ENCODE measurements at regions not wholly inside any gene's neighbourhood (a gene's known extent, or its start where the extent isn't known, plus 50 kb on each side); places are given as distances from the start of the nearest gene placed in this dataset.

DNA sequence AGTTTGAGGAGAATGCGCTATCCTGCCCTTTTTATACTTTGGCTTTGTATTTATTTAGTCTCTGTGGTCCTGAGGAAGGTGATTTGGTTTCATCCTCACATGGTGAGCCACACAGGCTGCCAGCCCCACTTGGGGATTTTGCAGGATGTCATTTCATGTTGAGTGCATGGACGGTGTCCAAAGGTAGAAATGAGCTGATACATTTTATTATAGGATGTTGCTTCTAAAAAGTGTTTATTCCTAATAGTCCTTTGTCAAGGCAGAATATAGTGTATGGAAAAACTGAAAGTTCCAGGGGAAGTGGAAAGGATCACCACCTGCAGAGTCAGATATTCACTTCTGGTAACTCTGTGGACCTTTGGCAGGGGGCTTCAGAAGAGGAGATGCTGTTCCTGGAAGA, 434.6 kb downstream of the CD109 start:
- no peak for DNase-seq (ENCODE audit: low spot score)
- Histone ChIP-seq H3K27ac (no peak overlapping the region), H3K4me1 (ENCODE audit: control insufficient read depth in 1 of 2, low read depth in 2 of 2) (no peaks in the 10 kb centered on the region), H3K4me3 (no peak overlapping the region), H3K9me3 (no peaks in the 10 kb centered on the region), H3K36me3 (no peaks in the 10 kb centered on the region), H3K27me3 (replicated peaks; ENCODE audit: insufficient read depth) (no peaks in the 10 kb centered on the region)
- TF ChIP-seq, protein P1, sequence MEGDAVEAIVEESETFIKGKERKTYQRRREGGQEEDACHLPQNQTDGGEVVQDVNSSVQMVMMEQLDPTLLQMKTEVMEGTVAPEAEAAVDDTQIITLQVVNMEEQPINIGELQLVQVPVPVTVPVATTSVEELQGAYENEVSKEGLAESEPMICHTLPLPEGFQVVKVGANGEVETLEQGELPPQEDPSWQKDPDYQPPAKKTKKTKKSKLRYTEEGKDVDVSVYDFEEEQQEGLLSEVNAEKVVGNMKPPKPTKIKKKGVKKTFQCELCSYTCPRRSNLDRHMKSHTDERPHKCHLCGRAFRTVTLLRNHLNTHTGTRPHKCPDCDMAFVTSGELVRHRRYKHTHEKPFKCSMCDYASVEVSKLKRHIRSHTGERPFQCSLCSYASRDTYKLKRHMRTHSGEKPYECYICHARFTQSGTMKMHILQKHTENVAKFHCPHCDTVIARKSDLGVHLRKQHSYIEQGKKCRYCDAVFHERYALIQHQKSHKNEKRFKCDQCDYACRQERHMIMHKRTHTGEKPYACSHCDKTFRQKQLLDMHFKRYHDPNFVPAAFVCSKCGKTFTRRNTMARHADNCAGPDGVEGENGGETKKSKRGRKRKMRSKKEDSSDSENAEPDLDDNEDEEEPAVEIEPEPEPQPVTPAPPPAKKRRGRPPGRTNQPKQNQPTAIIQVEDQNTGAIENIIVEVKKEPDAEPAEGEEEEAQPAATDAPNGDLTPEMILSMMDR (IDR thresholded peaks at IDR 0.05) = no peak
- ATAC-seq (ENCODE audit: insufficient number of reproducible peaks, low FRiP score, low read depth) = no peak

DNA sequence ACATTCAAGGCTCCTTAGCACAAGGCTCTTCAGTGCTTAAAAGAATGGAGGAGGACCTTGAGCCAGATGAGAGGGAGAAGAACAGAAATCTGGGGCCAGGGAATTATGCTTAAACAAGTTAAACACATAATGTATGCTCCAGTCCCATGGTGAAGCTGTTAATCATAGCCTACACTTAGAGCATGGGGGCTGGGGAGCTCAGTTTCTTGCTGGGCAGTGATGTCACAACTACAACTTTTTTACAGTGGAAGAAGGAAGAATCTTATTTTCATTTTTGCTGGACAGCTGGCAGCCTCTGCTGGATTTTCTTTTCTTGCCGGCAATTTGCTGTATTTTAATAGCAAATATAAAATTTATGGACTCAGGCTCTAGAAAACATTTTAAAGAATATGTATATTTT, 432.5 kb downstream of the CD109 start:
- no peak for DNase-seq (ENCODE audit: low spot score)
- no peak for ATAC-seq (ENCODE audit: insufficient number of reproducible peaks, low FRiP score, low read depth)

GRCh38 chr6:74117113-74117512, 421.1 kb downstream of the CD109 start:
- TF ChIP-seq, protein P1 (IDR thresholded peaks at IDR 0.05) = no peak
- no peak for DNase-seq (ENCODE audit: low spot score)
- H3K27me3 ChIP-seq (replicated peaks; ENCODE audit: insufficient read depth) = no peaks in the 10 kb centered on the region
- no peak overlapping the region for H3K4me3 ChIP-seq
- no peaks in the 10 kb centered on the region for H3K4me1 ChIP-seq (ENCODE audit: control insufficient read depth in 1 of 2, low read depth in 2 of 2)
- H3K9me3 ChIP-seq = no peaks in the 10 kb centered on the region
- H3K27ac ChIP-seq = no peak overlapping the region
- H3K36me3 ChIP-seq = no peaks in the 10 kb centered on the region
- ATAC-seq (ENCODE audit: insufficient number of reproducible peaks, low FRiP score, low read depth) = no peak

More for the DNA sequence above, 432.5 kb downstream of the CD109 start:
- Histone ChIP-seq H3K36me3 (no peaks in the 10 kb centered on the region), H3K27ac (no peak overlapping the region), H3K4me1 (ENCODE audit: control insufficient read depth in 1 of 2, low read depth in 2 of 2) (no peaks in the 10 kb centered on the region), H3K9me3 (no peaks in the 10 kb centered on the region), H3K4me3 (no peak overlapping the region), H3K27me3 (replicated peaks; ENCODE audit: insufficient read depth) (no peaks in the 10 kb centered on the region)
- TF ChIP-seq, protein P1 (IDR thresholded peaks at IDR 0.05) = no peak

GRCh38 chr6:74115674-74116073, 419.7 kb downstream of the CD109 start:
- Histone ChIP-seq H3K4me3 (no peak overlapping the region), H3K9me3 (no peaks in the 10 kb centered on the region), H3K36me3 (no peaks in the 10 kb centered on the region), H3K27ac (no peak overlapping the region), H3K27me3 (replicated peaks; ENCODE audit: insufficient read depth) (no peaks in the 10 kb centered on the region), H3K4me1 (ENCODE audit: control insufficient read depth in 1 of 2, low read depth in 2 of 2) (no peaks in the 10 kb centered on the region)
- no peak for ATAC-seq (ENCODE audit: insufficient number of reproducible peaks, low FRiP score, low read depth)
- DNase-seq (ENCODE audit: low spot score) = no peak
- TF ChIP-seq, protein P1 (IDR thresholded peaks at IDR 0.05) = no peak

- H3K9me3 ChIP-seq = no peaks in the 10 kb centered on the region
Observed at GRCh38 chr6:74114428-74114827, 418.4 kb downstream of the CD109 start.

More at GRCh38 chr6:74114428-74114827, 418.4 kb downstream of the CD109 start:
- ATAC-seq (ENCODE audit: insufficient number of reproducible peaks, low FRiP score, low read depth) = no peak
- TF ChIP-seq, protein P1 (IDR thresholded peaks at IDR 0.05) = no peak
- Histone ChIP-seq H3K27ac (no peak overlapping the region), H3K4me1 (ENCODE audit: control insufficient read depth in 1 of 2, low read depth in 2 of 2) (no peaks in the 10 kb centered on the region), H3K4me3 (no peak overlapping the region), H3K27me3 (replicated peaks; ENCODE audit: insufficient read depth) (no peaks in the 10 kb centered on the region), H3K36me3 (no peaks in the 10 kb centered on the region)
- DNase-seq (ENCODE audit: low spot score) = no peak

All from thoracic aorta (tissue), 2 donors.